C4-2B (cell line): ENCODE measurements at regions not wholly inside any gene's neighbourhood (a gene's known extent, or its start where the extent isn't known, plus 50 kb on each side); places are given as distances from the start of the nearest gene placed in this dataset.
"Not testable (repeated sequence)": the region's sequence is repeated elsewhere in the genome, so short reads cannot be mapped to it uniquely, and the experiment has no call there.

Experiments
- H3K27ac ChIP-seq: fragments of 450-650 bp; 2 replicates; pipeline ENCODE4 v1.5.1; 2017
- ZFX ChIP-seq: fragments of 450-650 bp; IDR thresholded peaks from 2 replicates; pipeline ENCODE4 v1.6.1; 2017
- TF ChIP-seq, protein P1 (sequence below): fragments of 450-650 bp; conservative IDR thresholded peaks from 2 replicates; pipeline ENCODE4 v1.5.1; 2017; ENCODE audit warnings: mild to moderate bottlenecking

DNA sequence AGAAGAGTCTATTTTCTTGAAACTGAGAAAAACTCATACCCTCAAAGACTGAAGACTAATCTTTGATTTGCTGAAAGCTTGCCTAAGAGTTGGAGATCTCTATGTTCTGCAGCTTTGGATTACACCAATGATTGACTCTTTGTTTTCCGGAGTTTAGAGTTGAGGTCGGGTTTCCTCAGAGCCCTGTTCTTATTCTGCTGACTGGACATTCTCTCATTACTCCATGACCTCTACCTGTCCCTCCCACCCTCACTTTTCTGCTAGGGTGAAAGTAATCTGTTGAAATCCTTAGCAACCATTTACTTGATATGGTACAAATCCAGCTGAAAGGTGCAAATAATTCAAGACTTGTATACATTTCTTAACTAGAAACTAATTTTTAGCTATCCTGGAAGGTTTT lies 421.5 kb upstream of the FRG1 start:
- H3K27ac ChIP-seq, result no peak overlapping the region
- TF ChIP-seq, protein P1, sequence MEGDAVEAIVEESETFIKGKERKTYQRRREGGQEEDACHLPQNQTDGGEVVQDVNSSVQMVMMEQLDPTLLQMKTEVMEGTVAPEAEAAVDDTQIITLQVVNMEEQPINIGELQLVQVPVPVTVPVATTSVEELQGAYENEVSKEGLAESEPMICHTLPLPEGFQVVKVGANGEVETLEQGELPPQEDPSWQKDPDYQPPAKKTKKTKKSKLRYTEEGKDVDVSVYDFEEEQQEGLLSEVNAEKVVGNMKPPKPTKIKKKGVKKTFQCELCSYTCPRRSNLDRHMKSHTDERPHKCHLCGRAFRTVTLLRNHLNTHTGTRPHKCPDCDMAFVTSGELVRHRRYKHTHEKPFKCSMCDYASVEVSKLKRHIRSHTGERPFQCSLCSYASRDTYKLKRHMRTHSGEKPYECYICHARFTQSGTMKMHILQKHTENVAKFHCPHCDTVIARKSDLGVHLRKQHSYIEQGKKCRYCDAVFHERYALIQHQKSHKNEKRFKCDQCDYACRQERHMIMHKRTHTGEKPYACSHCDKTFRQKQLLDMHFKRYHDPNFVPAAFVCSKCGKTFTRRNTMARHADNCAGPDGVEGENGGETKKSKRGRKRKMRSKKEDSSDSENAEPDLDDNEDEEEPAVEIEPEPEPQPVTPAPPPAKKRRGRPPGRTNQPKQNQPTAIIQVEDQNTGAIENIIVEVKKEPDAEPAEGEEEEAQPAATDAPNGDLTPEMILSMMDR, result no peak
- TF ChIP-seq ZFX, result no peak

DNA sequence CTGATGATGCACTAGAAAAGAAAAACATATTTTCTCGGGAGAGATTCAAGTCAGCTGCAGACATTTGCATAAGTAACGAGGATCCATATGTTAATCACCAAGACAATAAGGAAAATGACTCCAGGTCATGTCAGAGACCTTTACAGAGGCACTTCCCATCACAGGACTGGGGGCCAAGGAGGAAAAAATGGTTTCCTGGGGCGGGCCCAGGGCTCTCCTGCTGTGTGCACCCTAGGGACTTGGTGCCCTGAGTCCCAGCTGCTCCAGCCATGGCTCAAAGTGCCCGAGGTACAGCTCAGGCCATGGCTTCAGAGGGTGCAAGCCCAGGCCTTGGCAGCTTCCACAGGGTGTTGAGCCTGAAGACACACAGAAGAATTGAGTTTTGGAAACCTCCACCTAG lies 415.4 kb upstream of the FRG1 start:
- no peak overlapping the region for H3K27ac ChIP-seq
- TF ChIP-seq, protein P1, result no peak
- TF ChIP-seq ZFX, result no peak

DNA sequence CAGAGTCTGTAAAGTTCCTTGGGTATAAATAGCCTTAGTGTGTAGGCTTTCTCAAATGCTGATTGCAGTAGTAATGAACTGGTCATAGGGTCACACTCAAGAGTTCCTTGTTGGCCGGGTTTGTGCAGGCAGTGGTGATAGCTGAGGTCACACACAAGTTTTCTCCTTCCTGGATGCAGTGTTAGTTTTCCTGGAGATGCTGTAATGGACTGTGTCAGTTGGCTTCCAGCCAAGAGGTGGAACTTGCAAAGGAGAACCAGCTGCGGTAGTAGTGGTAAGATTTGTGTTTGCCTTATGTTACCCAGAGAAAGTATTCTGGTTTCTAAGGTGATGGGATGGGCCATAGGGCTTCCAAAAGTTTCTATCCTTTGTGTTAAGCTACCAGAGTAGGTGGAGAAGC lies 409.8 kb upstream of the FRG1 start:
- TF ChIP-seq ZFX, result no peak
- TF ChIP-seq, protein P1, result no peak
- H3K27ac ChIP-seq, result no peak overlapping the region

DNA sequence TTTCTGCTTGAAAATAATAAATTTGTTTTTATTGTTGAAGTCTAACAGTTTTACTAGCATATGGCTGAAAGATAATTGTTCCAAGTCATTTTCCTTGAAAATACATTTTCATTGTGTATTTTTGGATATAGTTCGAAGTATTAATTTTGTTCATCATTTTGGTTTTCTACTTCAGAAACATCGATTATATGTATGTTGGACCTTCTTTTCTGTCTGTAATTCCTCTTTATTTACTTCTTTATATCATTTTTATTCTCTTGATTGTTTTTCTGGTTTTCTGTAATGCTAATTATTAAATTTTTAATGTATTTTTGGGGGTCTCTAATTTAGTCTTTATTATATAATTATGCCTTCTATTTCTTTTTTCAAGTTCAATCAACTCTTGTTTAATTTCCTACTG lies 407.1 kb upstream of the FRG1 start:
- TF ChIP-seq, protein P1, result no peak
- TF ChIP-seq ZFX, result no peak
- H3K27ac ChIP-seq, result no peak overlapping the region

DNA sequence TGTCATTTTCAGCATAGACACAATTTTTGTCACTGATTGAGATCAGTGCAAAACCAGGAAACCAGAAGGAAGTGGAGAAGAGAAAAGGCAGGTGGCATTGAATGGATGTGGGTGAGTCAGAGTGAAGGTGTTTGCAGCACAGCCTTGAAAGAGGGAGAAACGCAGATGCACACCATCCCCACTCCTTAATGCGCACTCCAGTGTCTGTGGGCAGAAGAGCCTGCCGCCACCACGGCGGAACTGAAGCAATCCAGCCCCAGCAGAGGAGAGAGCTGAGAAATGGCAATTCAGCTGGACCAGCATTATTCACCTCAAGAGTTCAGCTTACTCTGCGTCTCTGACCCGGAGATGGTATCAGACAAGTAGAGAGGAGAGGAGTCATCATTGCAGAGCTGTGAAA lies 393.1 kb upstream of the FRG1 start:
- H3K27ac ChIP-seq, result no peak overlapping the region
- TF ChIP-seq, protein P1, result no peak
- no peak for TF ChIP-seq ZFX

DNA sequence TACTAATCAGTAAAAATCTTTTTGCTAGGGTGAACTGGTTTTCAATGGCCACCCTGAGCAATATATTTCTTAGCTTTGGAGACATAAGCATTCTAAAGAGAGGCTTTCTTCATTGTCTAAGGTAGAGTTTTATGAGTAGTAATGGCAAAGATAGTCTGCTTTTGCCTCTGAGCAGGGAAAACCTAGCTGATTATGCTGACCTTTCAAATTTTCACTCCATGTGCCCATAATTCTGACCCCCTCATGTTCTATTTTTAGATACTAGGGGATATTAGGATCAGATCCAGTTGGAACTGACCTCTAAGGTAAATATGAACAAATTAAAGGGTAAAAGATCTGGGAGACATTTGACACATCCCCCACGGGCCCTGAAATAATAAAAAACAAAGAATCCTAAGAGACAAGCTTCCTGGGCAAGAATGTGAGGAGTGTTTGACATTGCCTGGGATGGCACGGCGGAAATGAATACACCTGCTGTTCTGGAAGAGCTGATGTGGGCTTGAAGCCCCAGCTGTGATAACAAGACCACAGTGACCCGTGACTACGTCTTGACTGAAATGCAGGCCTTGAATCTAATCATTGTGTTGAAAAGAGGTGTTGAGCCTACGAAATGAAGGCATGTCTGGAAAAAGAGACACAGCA lies 392.1 kb upstream of the FRG1 start:
- TF ChIP-seq, protein P1, result no peak
- no peak for TF ChIP-seq ZFX
- H3K27ac ChIP-seq, result no peak overlapping the region

DNA sequence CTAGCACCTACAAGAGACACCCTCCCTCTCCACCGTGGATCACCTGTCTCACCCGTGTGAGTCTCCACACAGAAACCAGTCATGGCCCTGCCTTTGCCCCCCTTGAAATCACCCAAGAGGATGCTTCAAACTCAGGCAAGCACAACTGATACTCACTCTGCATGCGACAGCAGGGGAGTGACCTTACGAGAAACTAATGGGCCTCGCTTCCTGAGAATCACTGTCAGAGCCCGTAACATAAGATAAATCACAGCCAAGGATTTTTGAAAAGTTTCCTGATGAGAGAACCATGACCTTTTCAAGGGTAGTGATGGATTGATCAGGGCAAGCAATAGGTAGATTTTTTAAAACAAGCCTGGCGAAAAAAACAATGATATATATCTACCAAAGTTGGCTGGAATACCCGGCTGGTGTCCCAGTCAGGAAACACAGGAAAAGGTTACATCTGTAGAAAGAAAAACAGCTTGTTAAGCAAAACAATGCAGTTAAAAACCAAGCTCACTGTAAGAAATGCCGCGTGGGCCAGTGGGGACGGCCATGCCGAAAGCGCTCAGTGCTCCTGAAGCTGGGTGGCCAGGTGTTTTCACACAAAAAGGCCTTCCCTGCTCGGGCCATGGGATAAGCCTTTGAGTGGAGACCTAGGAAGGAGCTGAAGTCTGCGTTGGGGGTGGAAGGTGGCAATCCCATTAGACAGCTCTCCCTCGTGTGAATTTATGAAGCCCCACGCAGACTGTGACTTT lies 388.6 kb upstream of the FRG1 start:
- H3K27ac ChIP-seq, result not testable (repeated sequence)

DNA sequence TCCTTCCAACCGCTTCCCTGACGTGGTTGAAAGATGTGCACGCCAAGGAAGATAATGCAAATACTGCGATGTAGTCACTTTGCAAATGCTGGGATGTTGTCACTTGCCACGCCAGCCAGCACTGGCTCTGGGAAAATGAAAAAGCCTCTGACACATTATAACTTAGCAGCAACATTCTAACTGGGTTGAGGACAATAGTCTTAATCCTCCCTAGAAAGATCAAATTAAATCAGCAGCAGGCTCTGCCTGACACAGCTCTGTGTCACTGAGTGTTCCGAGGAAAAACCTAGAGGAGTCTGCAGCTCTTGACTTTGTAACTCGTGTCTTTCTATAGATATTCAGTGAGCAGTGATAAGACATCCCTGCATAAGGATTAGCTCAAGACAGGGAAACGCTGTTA lies 380.1 kb upstream of the FRG1 start:
- not testable (repeated sequence) for H3K27ac ChIP-seq

DNA sequence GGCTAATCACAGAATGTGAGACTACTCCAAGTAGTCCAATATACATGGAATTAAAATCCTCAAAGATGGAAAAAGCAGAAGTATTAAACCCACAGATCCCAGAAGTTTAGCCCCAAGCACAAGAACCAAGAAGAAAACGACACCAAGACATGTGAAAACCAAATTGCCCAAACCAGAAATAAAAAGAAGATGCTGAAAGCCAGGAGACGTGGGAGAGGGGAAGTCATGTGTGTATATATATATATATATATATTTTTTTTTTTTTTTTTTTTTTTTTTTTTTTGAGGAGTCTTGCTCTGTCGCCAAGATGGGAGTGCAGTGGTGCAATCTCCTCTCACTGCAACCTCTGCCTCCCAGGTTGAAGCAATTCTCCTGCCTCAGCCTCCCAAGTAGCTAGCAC lies 376.9 kb upstream of the FRG1 start:
- H3K27ac ChIP-seq, result not testable (repeated sequence)

DNA sequence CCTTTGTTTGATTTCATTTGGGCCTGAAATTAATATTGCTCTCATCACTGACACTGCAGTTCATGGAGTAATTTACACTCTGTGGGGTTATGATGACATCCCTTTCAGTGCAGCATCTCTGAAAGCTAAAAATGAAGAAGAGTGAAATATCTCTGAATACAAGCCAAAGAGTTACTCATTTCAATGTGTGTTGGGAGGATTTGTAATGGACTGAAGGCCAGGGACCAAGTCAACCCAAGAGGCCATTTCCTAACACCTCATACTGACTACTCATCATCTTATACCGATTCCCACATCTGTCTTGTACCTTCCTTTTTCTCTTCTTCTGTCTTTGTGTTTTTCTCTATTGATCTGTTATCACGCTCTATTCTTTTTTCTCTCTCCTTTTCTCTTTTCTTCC lies 374.4 kb upstream of the FRG1 start:
- not testable (repeated sequence) for H3K27ac ChIP-seq

DNA sequence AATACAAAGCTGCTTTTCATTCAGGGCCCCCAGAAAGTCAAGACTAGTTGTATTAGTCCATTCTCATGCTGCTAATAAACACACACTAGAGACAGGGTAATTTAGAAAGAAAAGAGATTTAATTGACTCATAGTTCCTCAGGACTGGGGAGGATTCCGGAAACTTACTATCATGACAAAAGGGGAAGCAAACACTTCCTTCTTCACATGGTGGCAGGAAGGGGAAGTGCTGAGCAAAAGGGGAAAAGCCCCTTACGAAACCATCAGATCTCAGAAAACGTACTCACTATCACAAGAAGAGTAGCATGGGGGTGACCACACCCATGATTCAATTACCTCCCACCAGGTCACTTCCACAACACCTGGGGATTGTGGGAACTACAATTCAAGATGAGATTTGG lies 373.8 kb upstream of the FRG1 start:
- not testable (repeated sequence) for H3K27ac ChIP-seq

DNA sequence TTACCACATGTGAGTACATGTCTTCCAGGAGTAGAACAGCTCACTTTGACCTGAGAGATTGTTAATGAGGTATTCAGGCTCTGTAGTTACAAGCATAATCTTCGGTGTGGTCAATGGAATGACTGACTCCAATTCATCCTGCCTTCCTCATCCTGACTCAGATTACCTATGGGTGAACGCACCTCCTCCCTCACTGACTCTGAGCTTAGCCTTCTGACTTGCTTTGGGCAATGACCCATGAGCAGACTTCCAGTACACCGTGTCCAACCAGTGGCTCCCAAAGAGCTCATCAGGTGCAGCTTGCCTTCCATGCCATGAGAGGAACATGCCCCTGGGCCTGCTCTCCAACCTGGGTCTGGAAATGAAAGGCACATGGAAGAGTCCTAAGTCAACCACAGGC lies 361.0 kb upstream of the FRG1 start:
- not testable (repeated sequence) for H3K27ac ChIP-seq

DNA sequence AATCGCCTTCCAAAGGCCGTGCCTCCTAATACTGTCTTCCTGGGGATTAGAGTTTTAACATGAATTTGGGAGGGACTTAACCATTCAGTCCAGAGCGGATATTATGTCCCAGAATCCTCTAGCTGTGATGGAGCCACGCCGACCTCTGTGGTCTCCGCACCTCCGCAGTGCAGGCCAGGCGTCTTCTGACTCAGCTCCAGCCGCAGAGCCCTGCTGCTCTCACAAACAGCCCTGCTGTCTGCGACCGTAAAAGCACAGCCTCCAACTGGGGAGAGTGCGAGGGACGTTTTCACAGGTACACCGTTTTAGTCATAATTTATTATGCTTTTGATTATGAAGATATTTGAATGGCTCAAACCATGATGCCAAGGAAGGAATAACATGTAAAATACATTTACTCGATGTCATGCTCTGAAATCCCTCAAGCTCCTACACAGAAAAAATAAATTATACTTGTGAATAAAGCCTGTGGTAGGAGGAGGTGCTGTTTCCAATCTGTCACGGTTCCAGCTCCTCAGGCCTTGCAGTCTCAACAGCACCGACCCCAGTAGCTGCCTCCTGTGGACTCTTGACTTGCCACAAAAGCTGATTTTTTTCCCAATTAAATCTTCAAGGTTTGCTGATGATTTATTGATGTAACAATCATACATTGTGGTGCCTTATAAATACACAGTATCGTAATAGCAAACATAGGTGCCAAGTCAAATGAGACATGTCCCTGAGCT lies 353.6 kb upstream of the FRG1 start:
- H3K27ac ChIP-seq, result not testable (repeated sequence)
